Globus pallidus (tissue), 1 donor: ENCODE measurements at regions not wholly inside any gene's neighbourhood (a gene's known extent, or its start where the extent isn't known, plus 50 kb on each side); places are given as distances from the start of the nearest gene placed in this dataset.
"Not testable (repeated sequence)": the region's sequence is repeated elsewhere in the genome, so short reads cannot be mapped to it uniquely, and the experiment has no call there.

Experiments used
- DNase-seq: peaks from one replicate; pipeline ENCODE4 v3.0.0-alpha.2; 2015; ENCODE audit warnings: low spot score

- no peak for DNase-seq
Measured at GRCh38 chr4:75422998-75423397, 91.2 kb downstream of the RCHY1 start.

GRCh38 chr4:75412746-75413145 is 101.5 kb downstream of the RCHY1 start:
- DNase-seq: no peak

- DNase-seq: no peak
Measured at GRCh38 chr4:75398501-75398900, 115.7 kb downstream of the RCHY1 start.

GRCh38 chr4:75391489-75392166 is 122.6 kb downstream of the RCHY1 start:
- no peak for DNase-seq

- DNase-seq: not testable (repeated sequence)
Measured at GRCh38 chr4:75386426-75386825, 127.8 kb downstream of the RCHY1 start.

- no peak for DNase-seq
Measured at GRCh38 chr4:75385106-75385505, 129.1 kb downstream of the RCHY1 start.

- DNase-seq: no peak
Measured at GRCh38 chr4:75376543-75376942, 137.7 kb downstream of the RCHY1 start.

GRCh38 chr4:75371915-75372314 is 142.3 kb downstream of the RCHY1 start:
- no peak for DNase-seq

- no peak for DNase-seq
Measured at GRCh38 chr4:75370576-75370975, 143.6 kb downstream of the RCHY1 start.

GRCh38 chr4:75345423-75345822 is 168.8 kb downstream of the RCHY1 start:
- no peak for DNase-seq

- no peak for DNase-seq
Measured at GRCh38 chr4:75344915-75345314, 169.3 kb downstream of the RCHY1 start.

- no peak for DNase-seq
Measured at GRCh38 chr4:75343333-75343732, 170.9 kb downstream of the RCHY1 start.

GRCh38 chr4:75340561-75340960 is 173.6 kb downstream of the RCHY1 start:
- DNase-seq: no peak

GRCh38 chr4:75338352-75338880 is 175.8 kb downstream of the RCHY1 start:
- no peak for DNase-seq

GRCh38 chr4:75327804-75328512 is 186.2 kb downstream of the RCHY1 start:
- no peak for DNase-seq

GRCh38 chr4:75325318-75325979 is 188.8 kb downstream of the RCHY1 start:
- DNase-seq: no peak

- DNase-seq: no peak
Measured at GRCh38 chr4:75321484-75321883, 192.7 kb downstream of the RCHY1 start.

- not testable (repeated sequence) for DNase-seq
Measured at GRCh38 chr4:75317641-75318040, 196.6 kb downstream of the RCHY1 start.

GRCh38 chr4:75308049-75308448 is 206.2 kb downstream of the RCHY1 start:
- DNase-seq: no peak

GRCh38 chr4:75306506-75306905 is 207.7 kb downstream of the RCHY1 start:
- DNase-seq: no peak

GRCh38 chr4:75302648-75303047 is 211.6 kb downstream of the RCHY1 start:
- no peak for DNase-seq

GRCh38 chr4:75289914-75290582 is 224.2 kb downstream of the RCHY1 start:
- DNase-seq: peak; percentile 3
